ENCODE measurements at regions not wholly inside any gene's neighbourhood (a gene's known extent, or its start where the extent isn't known, plus 50 kb on each side); places are given as distances from the start of the nearest gene placed in this dataset.

GRCh38 chr9:2289263-2289662, 274.1 kb downstream of the SMARCA2 start:
- no peak for TF ChIP-seq CTCF (IDR thresholded peaks at IDR 0.05; ENCODE audit: extremely low read depth, missing control alignments)
- no peak for DNase-seq (ENCODE audit: low spot score)

- no peak for TF ChIP-seq CTCF (IDR thresholded peaks at IDR 0.05; ENCODE audit: extremely low read depth, missing control alignments)
- DNase-seq (ENCODE audit: low spot score): no peak
Measured at GRCh38 chr9:2290382-2290781, 275.2 kb downstream of the SMARCA2 start.

- TF ChIP-seq CTCF (IDR thresholded peaks at IDR 0.05; ENCODE audit: extremely low read depth, missing control alignments): no peak
- no peak for DNase-seq (ENCODE audit: low spot score)
Measured at GRCh38 chr9:2291980-2292704, 277.0 kb downstream of the SMARCA2 start.

GRCh38 chr9:2292733-2293132, 277.6 kb downstream of the SMARCA2 start:
- TF ChIP-seq CTCF (IDR thresholded peaks at IDR 0.05; ENCODE audit: extremely low read depth, missing control alignments): no peak
- DNase-seq (ENCODE audit: low spot score): no peak

- TF ChIP-seq CTCF (IDR thresholded peaks at IDR 0.05; ENCODE audit: extremely low read depth, missing control alignments): no peak
Measured at GRCh38 chr9:2297771-2298170, 282.6 kb downstream of the SMARCA2 start.

GRCh38 chr9:2298217-2298616, 283.1 kb downstream of the SMARCA2 start:
- DNase-seq (ENCODE audit: low spot score): no peak
- no peak for TF ChIP-seq CTCF (IDR thresholded peaks at IDR 0.05; ENCODE audit: extremely low read depth, missing control alignments)

More at GRCh38 chr9:2297771-2298170, 282.6 kb downstream of the SMARCA2 start:
- DNase-seq (ENCODE audit: low spot score): no peak

GRCh38 chr9:2299156-2299842, 284.2 kb downstream of the SMARCA2 start:
- DNase-seq (ENCODE audit: low spot score): no peak

More at GRCh38 chr9:2299156-2299842, 284.2 kb downstream of the SMARCA2 start:
- TF ChIP-seq CTCF (IDR thresholded peaks at IDR 0.05; ENCODE audit: extremely low read depth, missing control alignments): no peak

All from GM20000 (cell line).